Heart right ventricle (tissue), 16 donors: ENCODE measurements at regions not wholly inside any gene's neighbourhood (a gene's known extent, or its start where the extent isn't known, plus 50 kb on each side); places are given as distances from the start of the nearest gene placed in this dataset.
"Not testable (repeated sequence)": the region's sequence is repeated elsewhere in the genome, so short reads cannot be mapped to it uniquely, and the experiment has no call there.

Experiments used
- ATAC-seq, 8 donors: fragments of 200-7000 bp; cut with Tn5 transposase; one replicate each; pipeline ENCODE4 v1.9.1; 2020; ENCODE audit warnings: mild to moderate bottlenecking in 8 of 8, moderate library complexity in 8 of 8, moderate number of reproducible peaks in 1 of 8
- DNase-seq, 2 donors: peaks; one replicate each; pipeline ENCODE4 v3.0.0-alpha.2; 2020
- H3K27ac ChIP-seq, 10 donors: fragments of 200-600 bp; sonication (generic) in 2 of 10; one replicate each; pipeline versions ENCODE4 v1.5.0 to v1.8.0; 2020 to 2022; ENCODE audit warnings: mild to moderate bottlenecking in 3 of 10
- H3K27me3 ChIP-seq, 7 donors: fragments of 200-600 bp; one replicate each; pipeline ENCODE4 v1.8.0; 2021 to 2022; ENCODE audit warnings: mild to moderate bottlenecking in 2 of 7
- H3K36me3 ChIP-seq, 9 donors: fragments of 200-600 bp; sonication (generic) in 1 of 9; one replicate each; pipeline versions ENCODE4 v1.5.0 to v1.8.0; 2020 to 2022; ENCODE audit warnings: mild to moderate bottlenecking in 2 of 9
- H3K4me1 ChIP-seq, 9 donors: fragments of 200-600 bp; sonication (generic) in 1 of 9; one replicate each; pipeline versions ENCODE4 v1.5.0 to v1.8.0; 2020 to 2022; ENCODE audit warnings: mild to moderate bottlenecking in 4 of 9
- H3K4me3 ChIP-seq, 10 donors: fragments of 200-600 bp; sonication (generic) in 2 of 10; one replicate each; pipeline versions ENCODE4 v1.5.0 to v1.8.0; 2020 to 2022; ENCODE audit warnings: mild to moderate bottlenecking in 7 of 10, moderate library complexity in 2 of 10
- H3K9me3 ChIP-seq, 11 donors: fragments of 200-600 bp in 10 of 11; sonication (generic) in 2 of 11; one replicate each; pipeline versions ENCODE4 v1.5.0 to v1.8.0; 2013 to 2022; ENCODE audit warnings: mild to moderate bottlenecking in 2 of 11, control low read depth in 1 of 11, moderate library complexity in 1 of 11
- CTCF ChIP-seq, 9 donors: fragments of 200-600 bp; sonication (generic) in 2 of 9; IDR thresholded peaks; one replicate each; pipeline versions ENCODE4 v1.5.0 to v1.8.0; 2021 to 2022; ENCODE audit warnings: antibody characterized with exemption in 9 of 9, mild to moderate bottlenecking in 5 of 9, moderate library complexity in 1 of 9
- WGBS, 2 donors: extraction: QIAGEN DNeasy Blood & Tissue Kit; methylation state at CpG; one replicate each; pipeline ENCODE4 v1.1.7; 2013; ENCODE audit warnings: inconsistent platforms in 1 of 2; 5-methylcytosine and 5-hydroxymethylcytosine counted together
- intact Hi-C, 10 donors: fragments of 100-400 bp; cut with DNase I; formaldehyde crosslinking; loops; one replicate each; pipeline versions ENCODE4 v1.11.1 to v1.14.2; 2022
- donor health status: Arrhythmogenic right ventricular cardiomyopathy.
- donor health status: ischemic (EF 13 %, LVEDD 7.1; RV severe dilation, severe dysfunction).
- donor health status: healthy with polysubstance abuse.
- donor health status: DM: no; HTN: yes; CAD: no.
- donor health status: DM: no; HTN: no; CAD: no.
- donor health status: ischemic (EF 25% LVEDD 6.9; RV normal size, moderate dysfunction).
- donor health status: ischemic (EF 25% LVEDD 5.7; RV mildly dilated, moderate dysfunction).
- donor health status: healthy.
- donor health status: DM: yes; HTN: yes; CAD: no.
- donor health status: Ischemic cardiomyopathy.
- donor health status: ischemic (EF 35%, LVEDD 5.7; RV mildly dilated, moderate dysfunction).
- donor health status: nonischemic (EF 11% LVEDD 7.7; RV severe dilation, severe dysfunction).
- donor health status: DM: yes; HTN: yes; CAD: no.
- donor health status: PGD.
- donor health status: ischemic (EF 29% LVEDD 5.4; RV normal size, mild dysfunction).
- donor health status: nonischemic (EF 23%, LVEDD 6.1; RV moderate dilation, normal function).

- Histone ChIP-seq H3K27me3 (no peaks in the 10 kb centered on the region), H3K4me3 (no peak overlapping the region), H3K36me3 (no peaks in the 10 kb centered on the region), H3K9me3 (peaks cover 0 to 7% (median 0%) of the 10 kb centered on the region in 11 donors), H3K27ac (no peak overlapping the region), H3K4me1 (peaks cover 3 to 28% (median 21%) of the 10 kb centered on the region in 9 donors)
- intact Hi-C loops: loop anchor here in 2 of 10 donors (5.0 to 10.0 kb wide), 2 partner anchors 144 to 177 kb away; no protein-coding TSS in a partner anchor
- WGBS, 2 donors: 61 to 62% methylated on average over 5 of the region's 5 CpGs
- DNase-seq (no peak), ATAC-seq (no peak)
- no peak for TF ChIP-seq CTCF (IDR thresholded peaks at IDR 0.05)
These were observed 57.4 kb upstream of the RCBTB2 start for GRCh38 chr13:48590141-48590901.

- ATAC-seq: not testable (repeated sequence)
- 93% methylated on average over 12 of the region's 12 CpGs for WGBS, 2 donors
- intact Hi-C loops: loop anchor here in 2 of 10 donors (5.0 to 10.0 kb wide), 2 partner anchors 144 to 176 kb away; no protein-coding TSS in a partner anchor
These were observed 58.4 kb upstream of the RCBTB2 start for GRCh38 chr13:48591124-48591872.

GRCh38 chr13:48591889-48592687 lies 59.2 kb upstream of the RCBTB2 start:
- H3K27me3 ChIP-seq: no peaks in the 10 kb centered on the region
- H3K9me3 ChIP-seq: peaks cover 0 to 10% (median 0%) of the 10 kb centered on the region in 11 donors
- H3K27ac ChIP-seq: no peak overlapping the region
- no peaks in the 10 kb centered on the region for H3K36me3 ChIP-seq
- no peak for TF ChIP-seq CTCF (IDR thresholded peaks at IDR 0.05)
- no peak overlapping the region for H3K4me3 ChIP-seq
- intact Hi-C loops: loop anchor here in 2 of 10 donors (5.0 to 10.0 kb wide), 2 partner anchors 143 to 175 kb away; no protein-coding TSS in a partner anchor
- 92 to 94% methylated on average over 4 of the region's 4 CpGs for WGBS, 2 donors
- ATAC-seq (no peak), DNase-seq (no peak)
- peaks cover 0 to 13% (median 4%) of the 10 kb centered on the region in 9 donors for H3K4me1 ChIP-seq

More at GRCh38 chr13:48591124-48591872, 58.4 kb upstream of the RCBTB2 start:
- H3K27ac ChIP-seq, H3K9me3 ChIP-seq, H3K4me3 ChIP-seq, H3K36me3 ChIP-seq, H3K27me3 ChIP-seq, DNase-seq: not testable (repeated sequence)
- peaks cover 3 to 21% (median 12%) of the 10 kb centered on the region in 9 donors for H3K4me1 ChIP-seq

GRCh38 chr13:48592688-48593049 lies 59.8 kb upstream of the RCBTB2 start:
- DNase-seq: no peak
- intact Hi-C loops: loop anchor here in 2 of 10 donors (5.0 to 10.0 kb wide), 2 partner anchors 142 to 175 kb away; no protein-coding TSS in a partner anchor
- no peak overlapping the region for H3K27ac ChIP-seq
- H3K9me3 ChIP-seq: peaks cover 0 to 13% (median 0%) of the 10 kb centered on the region in 11 donors
- WGBS, 2 donors: 45 to 58% methylated on average over 1 of the region's 1 CpG
- TF ChIP-seq CTCF (IDR thresholded peaks at IDR 0.05): no peak
- no peak for ATAC-seq
- peaks cover 0 to 10% (median 0%) of the 10 kb centered on the region in 9 donors for H3K4me1 ChIP-seq
- H3K4me3 ChIP-seq: no peak overlapping the region
- H3K36me3 ChIP-seq: no peaks in the 10 kb centered on the region
- H3K27me3 ChIP-seq: no peaks in the 10 kb centered on the region
